Right lobe of liver (tissue), 4 donors: ENCODE measurements at regions not wholly inside any gene's neighbourhood (a gene's known extent, or its start where the extent isn't known, plus 50 kb on each side); places are given as distances from the start of the nearest gene placed in this dataset.

Experiments
- CTCF ChIP-seq, 4 donors: fragments of 200-600 bp in 3 of 4; fragments of 450-650 bp in 1 of 4; IDR thresholded peaks; one replicate each; pipeline versions ENCODE4 v1.5.1 to v1.8.0; 2016 to 2022; ENCODE audit warnings: antibody characterized with exemption in 4 of 4, mild to moderate bottlenecking in 2 of 4
- POLR2A ChIP-seq: fragments of 450-650 bp; IDR thresholded peaks from one replicate; pipeline ENCODE4 v1.6.1; 2017; ENCODE audit warnings: antibody characterized with exemption, mild to moderate bottlenecking
- donor health status: DM: no; HTN: no; CAD: no.
- donor health status: DM: no; HTN: no; CAD: no.
- donor health status: DM: no; HTN: yes; CAD: no.

GRCh38 chr9:104999136-104999535 is 71.2 kb upstream of the ABCA1 start:
- TF ChIP-seq CTCF (IDR thresholded peaks at IDR 0.05) (no peak), POLR2A (no peak)
